ENCODE measurements at regions not wholly inside any gene's neighbourhood (a gene's known extent, or its start where the extent isn't known, plus 50 kb on each side); places are given as distances from the start of the nearest gene placed in this dataset.

GRCh38 chr16:9186061-9186460, 94.6 kb downstream of the HAPSTR1 start:
- DNase-seq (ENCODE audit: low spot score): no peak

DNA sequence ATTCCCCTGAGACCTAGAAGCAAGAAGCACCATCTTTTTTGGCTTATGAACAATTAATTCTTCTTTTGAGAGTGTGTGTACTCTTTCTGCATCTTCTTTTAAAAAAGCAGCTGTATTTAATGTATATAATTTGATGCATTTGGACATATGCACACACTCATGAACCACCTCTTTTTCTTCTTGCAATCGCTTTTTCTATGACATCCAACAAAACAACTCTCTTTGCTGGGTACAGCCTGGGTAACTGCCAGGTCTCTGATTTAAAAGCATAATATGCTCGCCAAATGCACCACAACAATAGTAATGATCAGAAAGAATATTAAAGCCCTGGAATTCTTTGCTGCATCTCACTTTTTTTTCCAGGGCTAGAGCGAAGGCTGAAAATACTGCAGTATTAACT, 97.3 kb downstream of the HAPSTR1 start:
- no peak for DNase-seq (ENCODE audit: low spot score)

DNA sequence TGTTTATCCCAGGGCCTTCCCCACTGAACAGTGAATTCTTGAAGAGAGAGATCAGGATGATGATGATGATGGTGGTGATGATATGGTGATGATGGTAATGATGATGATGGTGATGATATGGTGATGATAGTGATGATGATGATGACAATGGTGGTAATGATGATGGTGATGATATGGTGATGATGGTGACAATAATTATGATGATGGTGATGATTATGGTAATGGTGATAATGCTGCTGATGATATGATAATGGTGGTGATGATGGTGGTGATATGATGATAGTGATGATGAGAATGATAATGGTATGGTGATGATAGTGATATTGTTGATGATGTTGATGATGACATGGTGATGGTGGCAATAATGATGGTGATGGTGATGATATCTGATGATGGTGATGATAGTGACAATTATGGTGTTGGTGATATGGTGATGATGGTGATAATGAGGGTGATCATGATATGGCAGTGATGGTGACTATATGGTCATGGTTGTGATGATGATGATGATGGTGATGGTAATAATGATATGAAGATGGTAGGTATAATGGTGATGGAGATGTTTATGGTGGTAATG, 99.9 kb downstream of the HAPSTR1 start:
- no peak for DNase-seq (ENCODE audit: low spot score)

GRCh38 chr16:9192746-9193145, 101.3 kb downstream of the HAPSTR1 start:
- no peak for DNase-seq (ENCODE audit: low spot score)

GRCh38 chr16:9195287-9195686, 103.8 kb downstream of the HAPSTR1 start:
- no peak for DNase-seq (ENCODE audit: low spot score)

- DNase-seq (ENCODE audit: low spot score): no peak
Measured at GRCh38 chr16:9197957-9198661, 106.7 kb downstream of the HAPSTR1 start.

DNA sequence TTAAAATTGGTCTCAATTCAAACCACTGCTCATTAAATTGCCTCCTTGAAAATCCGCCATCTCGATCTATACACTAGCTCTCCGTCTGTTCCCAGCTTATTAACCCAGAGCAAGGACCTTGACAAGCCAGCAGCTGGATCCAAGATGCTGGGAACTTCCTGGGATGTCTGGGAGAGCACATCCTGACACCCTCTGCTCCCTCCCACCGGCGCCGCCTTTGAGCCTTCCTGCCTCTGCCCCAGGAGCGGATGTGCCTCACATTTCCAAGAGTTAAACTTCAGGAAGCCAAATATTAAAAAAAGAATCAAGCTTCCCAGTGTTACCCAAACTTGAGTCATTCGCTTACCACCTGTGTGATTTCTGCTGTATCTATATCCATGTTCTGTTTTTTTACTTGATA, 107.9 kb downstream of the HAPSTR1 start:
- DNase-seq (ENCODE audit: low spot score): no peak

DNA sequence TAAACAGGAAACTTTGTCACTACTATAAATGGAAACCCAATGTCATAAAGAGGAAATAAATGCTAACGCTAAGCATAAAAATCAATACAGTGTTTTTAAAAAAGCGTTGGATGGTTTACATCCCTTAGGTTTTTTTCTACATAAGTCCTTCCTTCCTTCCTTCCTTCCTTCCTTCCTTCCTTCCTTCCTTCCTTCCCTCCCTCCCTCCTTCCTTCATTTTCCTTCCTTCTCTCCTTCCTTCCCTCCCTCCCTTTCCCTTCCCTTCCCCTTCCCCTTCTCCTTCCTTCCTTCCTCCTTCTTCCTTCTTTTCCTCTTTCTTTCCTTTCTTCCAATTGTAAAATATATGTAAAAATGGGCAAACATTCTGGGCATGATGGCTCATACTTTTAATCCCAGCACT, 108.3 kb downstream of the HAPSTR1 start:
- no peak for DNase-seq (ENCODE audit: low spot score)

GRCh38 chr16:9203956-9204355, 112.5 kb downstream of the HAPSTR1 start:
- no peak for DNase-seq (ENCODE audit: low spot score)

- DNase-seq (ENCODE audit: low spot score): no peak
Measured at GRCh38 chr16:9205661-9206060, 114.2 kb downstream of the HAPSTR1 start.

GRCh38 chr16:9206156-9206555, 114.7 kb downstream of the HAPSTR1 start:
- no peak for DNase-seq (ENCODE audit: low spot score)

DNA sequence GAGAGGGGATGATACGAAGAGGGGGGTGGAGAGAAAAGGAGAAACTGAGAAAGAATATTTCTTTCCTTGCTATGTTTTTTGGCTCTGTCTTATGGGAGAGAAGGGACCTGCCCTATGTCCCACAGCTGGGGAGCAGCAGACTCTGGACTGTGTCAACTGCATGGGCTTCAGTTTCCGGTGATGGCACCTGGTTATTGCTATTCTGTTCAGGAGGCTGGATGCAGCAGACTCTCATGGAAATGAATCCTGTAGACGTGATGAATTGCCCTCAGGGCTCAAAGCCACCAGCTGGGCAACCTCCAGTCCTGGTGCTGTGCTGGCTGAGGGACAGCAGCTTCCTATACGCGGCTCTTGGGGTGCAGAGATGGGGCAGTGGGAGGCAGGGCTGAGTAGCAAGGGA, 121.2 kb downstream of the HAPSTR1 start:
- DNase-seq (ENCODE audit: low spot score): no peak

DNA sequence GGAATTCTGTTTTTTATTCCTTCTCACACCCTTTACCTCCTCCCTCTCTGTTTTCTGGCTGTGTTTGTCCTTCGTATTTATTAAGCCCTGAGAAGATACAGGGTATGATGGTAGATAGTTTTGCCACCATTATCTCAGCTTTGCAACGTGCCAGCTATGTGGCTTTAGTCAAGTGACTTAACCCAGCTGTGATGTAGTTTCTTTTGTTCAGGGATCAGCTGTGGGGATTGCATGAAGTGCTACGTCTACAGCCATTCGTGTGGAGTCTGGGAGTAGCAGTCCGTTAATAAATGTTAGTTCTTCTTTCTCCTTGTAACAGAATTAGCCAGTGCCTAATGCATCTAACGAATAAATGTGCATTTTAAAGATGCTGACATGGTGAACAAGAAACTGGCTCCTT, 128.4 kb downstream of the HAPSTR1 start:
- no peak for DNase-seq (ENCODE audit: low spot score)

DNA sequence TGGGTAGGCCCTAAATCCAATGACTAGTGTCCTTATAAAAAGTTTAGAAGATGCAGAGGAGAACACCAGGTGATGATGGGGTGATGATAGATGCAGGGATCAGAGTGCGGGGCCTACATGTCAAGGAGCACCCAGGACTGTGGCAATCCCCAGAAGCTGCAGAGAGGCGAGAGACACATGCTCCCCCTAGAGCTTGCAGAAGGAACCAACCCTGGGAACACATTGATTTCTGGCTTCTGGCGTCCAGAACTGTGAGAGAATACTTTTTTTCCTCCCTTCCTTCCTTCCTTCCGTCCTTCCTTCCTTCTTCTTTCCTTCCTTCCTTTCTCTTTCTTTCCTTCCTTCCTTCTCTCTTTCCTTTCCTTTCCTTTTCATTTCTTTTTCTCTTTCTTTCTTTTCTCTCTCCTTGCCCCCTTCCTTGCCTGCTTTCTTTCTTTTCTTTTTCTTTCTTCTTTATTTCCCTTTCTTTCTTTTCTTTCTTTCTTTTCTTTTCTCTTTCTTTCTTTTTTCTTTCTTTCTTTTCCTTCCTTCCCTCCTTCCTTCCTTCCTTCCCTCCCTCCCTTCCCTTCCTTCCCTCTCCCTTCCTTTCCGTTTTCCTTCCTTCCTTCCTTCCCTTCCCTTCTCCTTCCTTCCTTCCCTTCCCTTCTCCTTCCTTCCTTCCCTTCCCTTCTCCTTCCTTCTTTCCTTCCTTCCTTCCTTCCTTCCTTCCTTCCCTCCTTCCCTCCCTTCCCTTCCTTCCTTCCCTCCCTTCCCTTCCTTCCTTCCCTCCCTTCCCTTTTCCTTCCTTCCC, 134.3 kb downstream of the HAPSTR1 start:
- DNase-seq (ENCODE audit: low spot score): peak; percentile 15

DNA sequence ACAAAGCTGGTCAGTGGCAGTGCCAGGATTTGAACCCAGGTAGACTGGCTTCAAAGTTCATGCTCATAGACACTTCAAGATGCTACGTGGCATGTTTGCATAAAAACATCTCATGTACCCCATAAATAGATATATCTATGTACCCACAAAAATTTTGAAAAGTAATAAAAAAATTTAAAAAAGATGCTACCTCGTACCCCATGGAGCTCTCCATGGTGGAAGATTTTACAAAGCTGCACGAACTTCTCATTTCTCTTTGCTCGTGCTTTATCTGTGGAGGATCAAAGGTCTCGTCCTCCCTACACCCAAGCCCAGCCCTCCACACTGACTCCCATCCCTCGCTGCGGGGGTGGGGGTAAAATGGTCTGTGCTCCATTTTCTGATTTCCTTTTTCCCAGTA, 135.5 kb downstream of the HAPSTR1 start:
- no peak for DNase-seq (ENCODE audit: low spot score)

DNA sequence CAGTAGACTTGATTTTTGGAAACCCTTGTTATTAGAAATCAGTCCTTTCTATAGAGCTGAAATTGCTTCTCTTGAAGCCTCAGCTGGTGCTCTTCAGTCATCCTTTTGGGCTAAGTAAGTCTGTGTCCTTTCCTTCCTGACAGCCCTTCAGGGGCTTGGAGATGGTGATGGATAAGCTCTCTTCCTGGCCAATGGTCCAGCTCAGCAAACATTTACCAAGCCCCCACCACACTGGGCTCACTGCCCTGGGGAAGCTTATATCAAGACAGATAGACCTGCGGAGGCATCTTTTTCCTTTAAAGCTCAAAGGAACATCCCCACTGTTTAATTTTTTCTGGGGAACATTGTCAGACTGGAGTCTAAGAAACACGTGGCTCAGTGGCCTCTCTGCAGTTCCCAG, 139.6 kb downstream of the HAPSTR1 start:
- no peak for DNase-seq (ENCODE audit: low spot score)

- no peak for DNase-seq (ENCODE audit: low spot score)
Measured at GRCh38 chr16:9232102-9232770, 140.8 kb downstream of the HAPSTR1 start.

GRCh38 chr16:9235867-9236266, 144.4 kb downstream of the HAPSTR1 start:
- DNase-seq (ENCODE audit: low spot score): peak; percentile 4

DNA sequence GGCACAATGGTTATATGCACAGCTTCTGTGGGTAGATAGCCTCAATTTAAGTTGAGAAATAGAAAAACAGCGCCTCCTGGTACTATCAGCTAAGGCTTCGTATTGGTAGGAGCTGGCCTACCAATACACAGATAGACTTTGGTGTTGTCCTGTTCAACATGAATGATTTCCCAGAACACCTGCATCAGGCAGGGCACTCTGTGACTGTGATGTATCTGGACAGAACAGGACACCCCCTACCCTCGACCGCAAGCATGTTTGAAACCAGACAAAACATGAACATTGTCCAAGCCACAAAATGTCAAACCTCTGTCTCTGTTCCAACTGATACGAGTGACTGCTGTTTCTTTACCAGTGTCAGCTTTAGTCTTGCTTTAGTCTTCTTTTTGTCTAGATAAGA, 144.9 kb downstream of the HAPSTR1 start:
- DNase-seq (ENCODE audit: low spot score): no peak

DNA sequence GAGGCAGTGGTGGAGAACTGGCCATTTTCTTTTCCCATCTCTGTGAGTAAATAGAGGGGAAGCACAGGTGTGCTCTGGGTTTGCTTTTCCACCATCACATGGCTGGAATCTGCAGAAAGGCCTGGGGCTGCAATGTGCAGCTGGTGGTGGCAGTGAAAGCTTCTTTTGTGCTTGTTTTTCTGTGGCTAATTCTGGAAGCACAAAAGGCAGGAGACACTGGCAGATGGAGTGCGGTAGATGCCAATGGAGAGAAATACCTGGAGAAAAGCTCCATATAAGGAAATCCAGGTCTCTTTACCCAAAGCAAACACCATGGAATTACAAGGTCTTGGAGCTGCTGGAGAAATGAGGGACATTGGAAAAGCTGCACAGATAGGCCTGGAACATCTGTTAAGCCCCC, 146.9 kb downstream of the HAPSTR1 start:
- no peak for DNase-seq (ENCODE audit: low spot score)

- DNase-seq (ENCODE audit: low spot score): no peak
Measured at GRCh38 chr16:9241177-9241576, 149.7 kb downstream of the HAPSTR1 start.

GRCh38 chr16:9248162-9248561, 156.7 kb downstream of the HAPSTR1 start:
- no peak for DNase-seq (ENCODE audit: low spot score)

- DNase-seq (ENCODE audit: low spot score): no peak
Measured at GRCh38 chr16:9249534-9249933, 158.1 kb downstream of the HAPSTR1 start.

All from RKO (cell line).